H1 (cell line): ENCODE measurements at regions not wholly inside any gene's neighbourhood (a gene's known extent, or its start where the extent isn't known, plus 50 kb on each side); places are given as distances from the start of the nearest gene placed in this dataset.

Source experiments
- CTCF ChIA-PET: fragments of 300-600 bp; sonication (Branson Sonifier 250); formaldehyde crosslinking; loops from one replicate; lab custom pipeline; 2021; ENCODE audit not compliant: partially characterized antibody; lab: Charles Lee
- POLR2A ChIA-PET: fragments of 300-600 bp; sonication (Branson Sonifier 250); formaldehyde crosslinking; loops from one replicate; lab custom pipeline; 2021; ENCODE audit warnings: inconsistent platforms; ENCODE audit not compliant: partially characterized antibody; lab: Charles Lee
- DNase-seq, 2 experiments: peaks; one replicate each; pipeline versions ENCODE4 v3.0.0 to v3.0.0-alpha.2; 2010 to 2022; ENCODE audit warnings: low spot score in 2 of 2, low read depth in 1 of 2, mixed read lengths in 1 of 2
- FAIRE-seq: peaks from 2 replicates; lab custom pipeline; 2011; peaks lifted over from hg19 to GRCh38; lab: Jason Lieb, UNC
- H2AFZ ChIP-seq: 2 replicates; pipeline ENCODE4 v1.8.1; 2012; ENCODE audit warnings: low read length, inconsistent platforms
- H2AK5ac ChIP-seq: 2 replicates; pipeline ENCODE4 v1.6.1; 2013; ENCODE audit warnings: low read depth, low read length
- H2BK120ac ChIP-seq: replicated peaks from 2 replicates; pipeline ENCODE3; 2013; ENCODE audit warnings: low read depth, low read length, inconsistent platforms
- H2BK12ac ChIP-seq: 2 replicates; pipeline ENCODE4 v1.6.1; 2013; ENCODE audit warnings: low read depth, low read length
- H2BK15ac ChIP-seq: 2 replicates; pipeline ENCODE4 v1.6.1; 2013; ENCODE audit warnings: low read length
- H2BK20ac ChIP-seq: 2 replicates; pipeline ENCODE4 v1.6.1; 2013; ENCODE audit warnings: low read length
- H2BK5ac ChIP-seq: 2 replicates; pipeline ENCODE4 v1.6.1; 2013; ENCODE audit warnings: low read depth, low read length
- H3K14ac ChIP-seq: 2 replicates; pipeline ENCODE4 v1.6.1; 2013; ENCODE audit warnings: inconsistent platforms; ENCODE audit not compliant: insufficient read length
- H3K18ac ChIP-seq: 2 replicates; pipeline ENCODE4 v1.6.1; 2013; ENCODE audit warnings: low read length; ENCODE audit errors: extremely low read depth
- H3K23ac ChIP-seq: 2 replicates; pipeline ENCODE4 v1.6.1; 2013; ENCODE audit warnings: inconsistent platforms; ENCODE audit not compliant: insufficient read length
- H3K23me2 ChIP-seq: 2 replicates; pipeline ENCODE4 v1.6.1; 2013; ENCODE audit warnings: low read depth, low read length
- H3K27ac ChIP-seq: 2 replicates; pipeline ENCODE4 v1.6.1; 2011; ENCODE audit warnings: low read depth, low read length, inconsistent platforms
- H3K27me3 ChIP-seq, 4 experiments: replicated peaks in 1 of 4; 1 replicate in 1 of 4; 2 replicates in 3 of 4; pipeline versions ENCODE4 v1.6.1 to v1.8.1; 2011 to 2013; ENCODE audit warnings: low read length in 3 of 4, mild to moderate bottlenecking in 3 of 4, inconsistent platforms in 2 of 4, mixed read lengths in 2 of 4, moderate library complexity in 1 of 4; ENCODE audit not compliant: control insufficient read depth in 3 of 4, insufficient read depth in 3 of 4; ENCODE audit errors: extremely low read depth in 1 of 4
- H3K36me3 ChIP-seq, 4 experiments: 2 replicates each; pipeline versions ENCODE4 v1.6.1 to v1.8.1; 2011 to 2013; ENCODE audit warnings: mild to moderate bottlenecking in 4 of 4, low read length in 3 of 4, moderate library complexity in 2 of 4, control low read depth in 1 of 4, inconsistent platforms in 1 of 4; ENCODE audit not compliant: insufficient read depth in 4 of 4, control insufficient read depth in 2 of 4
- H3K4ac ChIP-seq: replicated peaks from 2 replicates; pipeline ENCODE3; 2013; ENCODE audit warnings: low read length, low read depth, mixed read lengths, inconsistent platforms; ENCODE audit not compliant: insufficient read length
- H3K4me1 ChIP-seq, 4 experiments: replicated peaks in 1 of 4; 1 replicate in 1 of 4; 2 replicates in 3 of 4; pipeline versions ENCODE4 v1.6.1 to v1.8.1; 2011 to 2013; ENCODE audit warnings: low read length in 3 of 4, inconsistent platforms in 2 of 4, mixed read lengths in 1 of 4; ENCODE audit not compliant: insufficient read depth in 4 of 4, control insufficient read depth in 3 of 4
- H3K4me2 ChIP-seq, 2 experiments: 2 replicates each; pipeline versions ENCODE4 v1.6.1 to v1.8.1; 2011 to 2013; ENCODE audit warnings: low read depth in 2 of 2, low read length in 2 of 2, control low read depth in 1 of 2, inconsistent platforms in 1 of 2, mild to moderate bottlenecking in 1 of 2; ENCODE audit not compliant: insufficient read depth in 1 of 2
- H3K4me3 ChIP-seq, 4 experiments: fragments of 200-600, 300-600 bp in 1 of 4; sonication (generic), shearing (Covaris generic), sonication (Bioruptor Twin) in 1 of 4; 2 replicates each; pipeline versions ENCODE4 v1.5.1 to v1.8.1; 2011 to 2016; ENCODE audit warnings: low read length in 4 of 4, low read depth in 3 of 4, control low read depth in 2 of 4, inconsistent platforms in 2 of 4, mild to moderate bottlenecking in 2 of 4, mixed read lengths in 1 of 4, moderate library complexity in 1 of 4; ENCODE audit not compliant: insufficient read depth in 2 of 4; ENCODE audit errors: extremely low read depth in 1 of 4
- H3K56ac ChIP-seq: replicated peaks from 2 replicates; pipeline ENCODE3; 2013; ENCODE audit warnings: low read depth, mild to moderate bottlenecking, mixed read lengths, low read length, inconsistent platforms; ENCODE audit not compliant: insufficient read length
- H3K79me1 ChIP-seq: 2 replicates; pipeline ENCODE4 v1.6.1; 2013; ENCODE audit warnings: low read depth, low read length, control low read depth
- H3K79me2 ChIP-seq, 2 experiments: 2 replicates each; pipeline versions ENCODE4 v1.6.1 to v1.8.1; 2012 to 2013; ENCODE audit warnings: low read length in 2 of 2, mild to moderate bottlenecking in 2 of 2, inconsistent platforms in 1 of 2; ENCODE audit not compliant: insufficient read depth in 2 of 2, control insufficient read depth in 1 of 2
- H3K9ac ChIP-seq, 4 experiments: replicated peaks in 1 of 4; 1 replicate in 1 of 4; 2 replicates in 3 of 4; pipeline versions ENCODE4 v1.6.1 to v1.8.1; 2011 to 2013; ENCODE audit warnings: low read depth in 3 of 4, low read length in 3 of 4, control low read depth in 2 of 4, mild to moderate bottlenecking in 2 of 4, moderate library complexity in 2 of 4, inconsistent platforms in 1 of 4; ENCODE audit errors: extremely low read depth in 1 of 4
- H3K9me3 ChIP-seq, 2 experiments: 2 replicates each; pipeline versions ENCODE4 v1.6.1 to v1.8.1; 2012 to 2013; ENCODE audit warnings: mild to moderate bottlenecking in 2 of 2, moderate library complexity in 2 of 2, control low read depth in 1 of 2, inconsistent platforms in 1 of 2, low read depth in 1 of 2, low read length in 1 of 2, mixed read lengths in 1 of 2; ENCODE audit not compliant: insufficient read depth in 2 of 2
- H4K20me1 ChIP-seq, 2 experiments: replicated peaks in 1 of 2; 2 replicates each; pipeline versions ENCODE3 to v1.8.1; 2011 to 2013; ENCODE audit warnings: inconsistent platforms in 2 of 2, low read length in 2 of 2, mild to moderate bottlenecking in 1 of 2; ENCODE audit not compliant: insufficient read depth in 2 of 2, control insufficient read depth in 1 of 2
- H4K5ac ChIP-seq: 2 replicates; pipeline ENCODE4 v1.6.1; 2013; ENCODE audit warnings: low read length, low read depth, mixed read lengths, inconsistent platforms; ENCODE audit not compliant: insufficient read length
- H4K8ac ChIP-seq: 2 replicates; pipeline ENCODE4 v1.8.0; 2013; ENCODE audit warnings: mild to moderate bottlenecking, moderate library complexity, low read length, inconsistent platforms; ENCODE audit not compliant: insufficient read depth; ENCODE audit errors: extremely low read depth
- H4K91ac ChIP-seq: replicated peaks from 2 replicates; pipeline ENCODE3; 2013; ENCODE audit warnings: low read length, mixed read lengths, inconsistent platforms; ENCODE audit not compliant: insufficient read length
- ASH2L ChIP-seq: fragments of 200-600, 300-600 bp; sonication (generic); IDR thresholded peaks from one replicate; pipeline ENCODE4 v1.7.1; 2017; ENCODE audit warnings: low read length
- HDAC2 ChIP-seq, 2 experiments: fragments of 300-600 bp in 1 of 2; sonication (generic) in 1 of 2; IDR thresholded peaks; 2 replicates each; pipeline ENCODE4 v1.6.1; 2011 to 2012; ENCODE audit warnings: low read depth in 2 of 2, low read length in 2 of 2, mild to moderate bottlenecking in 2 of 2, moderate library complexity in 2 of 2, borderline replicate concordance in 1 of 2, inconsistent platforms in 1 of 2
- NANOG ChIP-seq: IDR thresholded peaks from 2 replicates; pipeline ENCODE4 v1.6.1; 2011; ENCODE audit warnings: low read length, low read depth, mild to moderate bottlenecking, inconsistent platforms; ENCODE audit not compliant: insufficient read depth, poor library complexity, severe bottlenecking
- PHF8 ChIP-seq: fragments of 200-600 bp; sonication (generic); conservative IDR thresholded peaks from 2 replicates; pipeline ENCODE4 v1.7.1; 2012; ENCODE audit warnings: low read depth, mild to moderate bottlenecking, inconsistent platforms, low read length, moderate library complexity
- SP1 ChIP-seq: IDR thresholded peaks from 2 replicates; pipeline ENCODE4 v1.6.1; 2011; ENCODE audit warnings: low read depth, low read length
- SRF ChIP-seq: IDR thresholded peaks from 2 replicates; pipeline ENCODE4 v1.6.1; 2011; ENCODE audit warnings: mild to moderate bottlenecking, low read depth, low read length, moderate library complexity
- TAF1 ChIP-seq: IDR thresholded peaks from 2 replicates; pipeline ENCODE4 v1.6.1; 2011; ENCODE audit warnings: mild to moderate bottlenecking, low read depth, low read length
- TEAD4 ChIP-seq: IDR thresholded peaks from 2 replicates; pipeline ENCODE4 v1.6.1; 2012; ENCODE audit warnings: low read depth, low read length, inconsistent platforms, mixed read lengths
- ZNF274 ChIP-seq: IDR thresholded peaks from 2 replicates; pipeline ENCODE4 v1.7.0; 2012; ENCODE audit warnings: low read length, borderline replicate concordance; ENCODE audit errors: extremely low read depth
- WGBS, 2 experiments: shearing (Covaris generic) in 1 of 2; methylation state at CpG; one replicate each; pipeline versions ENCODE4 v1.1.6 to v1.1.7; 2013 to 2015; ENCODE audit warnings: low lambda C conversion rate in 2 of 2, mixed read lengths in 2 of 2, inconsistent platforms in 1 of 2, low coverage in 1 of 2, missing lambda C conversion rate in 1 of 2; ENCODE audit not compliant: insufficient replicate concordance in 2 of 2, insufficient coverage in 1 of 2, insufficient read length in 1 of 2; ENCODE audit errors: extremely low coverage in 1 of 2, missing lambda C conversion rate in 1 of 2; 5-methylcytosine and 5-hydroxymethylcytosine counted together
- TF ChIP-seq, protein P1 (sequence below): IDR thresholded peaks from 2 replicates; pipeline ENCODE4 v1.6.1; 2012; ENCODE audit warnings: inconsistent platforms
- TF ChIP-seq, protein P2 (sequence below), 3 experiments: IDR thresholded peaks; 1 replicate in 2 of 3; 2 replicates in 1 of 3; pipeline versions ENCODE4 v1.5.1 to v1.6.1; 2011; ENCODE audit warnings: low read length in 3 of 3, mild to moderate bottlenecking in 3 of 3, inconsistent platforms in 2 of 3, low read depth in 1 of 3, moderate library complexity in 1 of 3; ENCODE audit not compliant: insufficient read depth in 1 of 3; ENCODE audit errors: control extremely low read depth in 1 of 3

DNA sequence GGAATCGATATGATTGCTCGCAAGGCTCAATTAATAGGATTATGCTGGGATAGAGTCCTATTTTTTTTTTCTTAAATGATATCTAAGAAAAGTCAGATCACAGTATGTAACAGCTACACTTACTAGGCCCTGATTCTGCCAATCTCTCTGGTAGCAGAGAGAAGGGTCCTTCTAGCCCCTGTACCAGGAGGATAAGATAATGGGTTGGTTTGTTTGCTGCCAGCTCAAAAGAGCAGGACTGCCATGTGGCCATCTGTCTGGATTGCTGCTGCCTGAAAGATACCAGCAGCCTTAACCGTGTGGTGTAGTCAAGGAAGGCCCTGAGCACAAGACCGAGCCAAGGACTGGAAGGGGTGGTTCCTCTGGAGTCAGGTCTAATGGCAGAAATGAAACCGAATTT lies 236.4 kb downstream of the KLF13 start:
- Histone ChIP-seq H2BK20ac (no peak overlapping the region), H3K4me2 (no peak overlapping the region), H3K79me2 (no peaks in the 10 kb centered on the region; a peak in 1 of 4 replicates), H2BK5ac (no peak overlapping the region; the same call in 1 of the 2 replicates), H3K23ac (no peak overlapping the region), H3K79me1 (no peaks in the 10 kb centered on the region), H3K14ac (no peak overlapping the region), H2BK15ac (no peak overlapping the region), H4K5ac (no peak overlapping the region), H4K20me1 (peaks cover 0 to 4% of the 10 kb centered on the region in 2 experiments), H3K9me3 (peaks cover 3 to 4% of the 10 kb centered on the region in 2 experiments; a peak in 1 of 4 replicates), H4K8ac (no peak overlapping the region), H3K4ac (no peak overlapping the region), H3K18ac (no peak overlapping the region), H4K91ac (no peak overlapping the region), H2BK120ac (no peak overlapping the region), H3K23me2 (no peaks in the 10 kb centered on the region; the same call in 1 of the 2 replicates), H3K4me1 (no peaks in the 10 kb centered on the region), H3K27me3 (no peaks in the 10 kb centered on the region), H2AK5ac (0 out of 2 replicates have a peak overlapping the region, but pooled peaks have one; percentile 58), H2BK12ac (no peak overlapping the region), H2AFZ (no peak overlapping the region), H3K27ac (no peak overlapping the region), H3K4me3 (no peak overlapping the region), H3K9ac (no peak overlapping the region; a peak in 1 of 7 replicates), H3K36me3 (no peaks in the 10 kb centered on the region), H3K56ac (no peak overlapping the region)
- FAIRE-seq (no peak), DNase-seq (no peak)
- WGBS, 2 experiments: 94% methylated on average over 5 of the region's 5 CpGs; no CpG with 5 or more reads in 1 of the 2 experiments
- CTCF ChIA-PET: no interaction called here
- POLR2A ChIA-PET: no interaction called here
- TF ChIP-seq HDAC2 (IDR thresholded peaks at IDR 0.05; ENCODE audit: borderline replicate concordance in 1 of 2, low read depth in 2 of 2, low read length in 2 of 2) (no peak), TAF1 (no peak), PHF8 (no peak), SRF (no peak), ASH2L (no peak), NANOG (no peak), ZNF274 (no peak), TEAD4 (no peak), SP1 (no peak)
- TF ChIP-seq, protein P1, sequence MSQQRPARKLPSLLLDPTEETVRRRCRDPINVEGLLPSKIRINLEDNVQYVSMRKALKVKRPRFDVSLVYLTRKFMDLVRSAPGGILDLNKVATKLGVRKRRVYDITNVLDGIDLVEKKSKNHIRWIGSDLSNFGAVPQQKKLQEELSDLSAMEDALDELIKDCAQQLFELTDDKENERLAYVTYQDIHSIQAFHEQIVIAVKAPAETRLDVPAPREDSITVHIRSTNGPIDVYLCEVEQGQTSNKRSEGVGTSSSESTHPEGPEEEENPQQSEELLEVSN: no peak
- TF ChIP-seq, protein P2, sequence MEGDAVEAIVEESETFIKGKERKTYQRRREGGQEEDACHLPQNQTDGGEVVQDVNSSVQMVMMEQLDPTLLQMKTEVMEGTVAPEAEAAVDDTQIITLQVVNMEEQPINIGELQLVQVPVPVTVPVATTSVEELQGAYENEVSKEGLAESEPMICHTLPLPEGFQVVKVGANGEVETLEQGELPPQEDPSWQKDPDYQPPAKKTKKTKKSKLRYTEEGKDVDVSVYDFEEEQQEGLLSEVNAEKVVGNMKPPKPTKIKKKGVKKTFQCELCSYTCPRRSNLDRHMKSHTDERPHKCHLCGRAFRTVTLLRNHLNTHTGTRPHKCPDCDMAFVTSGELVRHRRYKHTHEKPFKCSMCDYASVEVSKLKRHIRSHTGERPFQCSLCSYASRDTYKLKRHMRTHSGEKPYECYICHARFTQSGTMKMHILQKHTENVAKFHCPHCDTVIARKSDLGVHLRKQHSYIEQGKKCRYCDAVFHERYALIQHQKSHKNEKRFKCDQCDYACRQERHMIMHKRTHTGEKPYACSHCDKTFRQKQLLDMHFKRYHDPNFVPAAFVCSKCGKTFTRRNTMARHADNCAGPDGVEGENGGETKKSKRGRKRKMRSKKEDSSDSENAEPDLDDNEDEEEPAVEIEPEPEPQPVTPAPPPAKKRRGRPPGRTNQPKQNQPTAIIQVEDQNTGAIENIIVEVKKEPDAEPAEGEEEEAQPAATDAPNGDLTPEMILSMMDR (IDR thresholded peaks at IDR 0.05; ENCODE audit: control extremely low read depth in 1 of 3, insufficient read depth in 1 of 3, low read depth in 1 of 3, low read length in 3 of 3): no peak
